SW 1271 (cell line): ENCODE measurements at regions not wholly inside any gene's neighbourhood (a gene's known extent, or its start where the extent isn't known, plus 50 kb on each side); places are given as distances from the start of the nearest gene placed in this dataset.
"Not testable (repeated sequence)": the region's sequence is repeated elsewhere in the genome, so short reads cannot be mapped to it uniquely, and the experiment has no call there.

ENCODE experiments used
- DNase-seq, 2 experiments: peaks; one replicate each; lab custom pipeline; 2025; lab: John Stamatoyannopoulos, UW

GRCh38 chr4:3364634-3365314, 72.0 kb downstream of the RGS12 start:
- DNase-seq = no peak

GRCh38 chr4:3365326-3365725, 72.5 kb downstream of the RGS12 start:
- no peak for DNase-seq

- no peak for DNase-seq
Measured at GRCh38 chr4:3365871-3366842, 73.3 kb downstream of the RGS12 start.

DNA sequence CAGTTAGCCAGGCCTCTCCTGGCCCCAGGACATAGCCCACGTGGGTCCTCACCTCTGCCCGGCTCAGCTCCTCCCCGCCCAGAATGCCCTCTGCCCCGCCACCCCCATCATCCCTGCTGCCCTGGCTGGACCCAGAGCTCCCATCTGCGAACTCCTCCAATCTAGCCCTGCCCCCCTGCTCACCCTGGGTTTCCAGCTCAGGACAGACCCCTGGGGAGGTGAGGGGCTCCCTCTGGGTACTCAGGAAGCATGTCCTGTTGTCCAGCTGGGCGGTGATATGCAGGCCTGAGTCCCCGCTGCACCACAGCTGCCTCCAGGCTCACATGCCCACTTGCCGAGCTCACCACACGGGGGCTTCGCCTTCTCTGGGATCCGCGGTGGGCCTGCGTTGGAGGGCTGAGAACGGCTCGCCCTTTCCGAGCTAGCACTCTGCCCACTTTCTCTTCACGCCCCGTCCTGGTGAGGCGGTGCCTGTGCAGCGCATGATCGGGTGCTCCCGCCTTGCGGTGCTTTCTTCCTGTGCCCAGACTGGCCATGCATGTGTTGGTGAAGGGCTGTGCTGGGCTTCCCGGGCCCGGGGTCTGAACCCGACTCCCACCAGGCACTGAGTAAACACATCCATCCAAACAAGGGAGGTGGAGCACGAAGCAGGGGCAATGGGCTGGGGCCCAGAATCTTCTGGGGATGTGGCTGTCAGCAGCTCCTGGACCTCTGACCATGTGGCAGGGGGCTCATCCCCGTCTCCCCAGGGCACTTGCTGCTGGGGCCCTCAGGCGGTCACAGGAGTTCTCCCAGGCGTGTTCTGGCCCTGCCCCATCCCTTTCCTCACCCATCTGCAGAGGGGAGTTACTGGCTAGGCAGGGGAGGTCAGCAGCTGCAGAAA, 74.3 kb downstream of the RGS12 start:
- DNase-seq = no peak

DNA sequence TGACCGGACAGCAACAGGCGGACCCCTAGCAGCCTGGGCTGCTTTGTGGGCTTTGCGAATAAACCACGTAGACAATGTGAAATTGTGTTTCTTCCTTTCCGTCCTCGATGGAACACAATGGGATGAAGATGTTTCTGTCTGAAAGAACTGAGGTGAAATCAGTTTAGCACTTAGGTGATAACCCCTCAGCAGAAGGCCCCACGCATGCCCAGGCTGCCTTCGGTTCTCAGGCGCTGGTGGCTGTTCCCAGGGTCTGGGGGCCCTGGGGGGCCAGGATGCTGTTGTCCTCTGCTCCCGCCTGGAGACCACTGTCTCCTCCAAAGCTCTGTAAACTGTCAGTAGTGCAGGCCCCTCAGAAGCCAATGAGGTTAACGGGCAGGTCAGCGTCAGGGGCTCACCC, 73.9 kb upstream of the HGFAC start:
- DNase-seq = no peak

- no peak for DNase-seq
Measured at GRCh38 chr4:3368334-3368733, 73.4 kb upstream of the HGFAC start.

- DNase-seq = no peak
Measured at GRCh38 chr4:3368841-3369760, 72.7 kb upstream of the HGFAC start.

DNA sequence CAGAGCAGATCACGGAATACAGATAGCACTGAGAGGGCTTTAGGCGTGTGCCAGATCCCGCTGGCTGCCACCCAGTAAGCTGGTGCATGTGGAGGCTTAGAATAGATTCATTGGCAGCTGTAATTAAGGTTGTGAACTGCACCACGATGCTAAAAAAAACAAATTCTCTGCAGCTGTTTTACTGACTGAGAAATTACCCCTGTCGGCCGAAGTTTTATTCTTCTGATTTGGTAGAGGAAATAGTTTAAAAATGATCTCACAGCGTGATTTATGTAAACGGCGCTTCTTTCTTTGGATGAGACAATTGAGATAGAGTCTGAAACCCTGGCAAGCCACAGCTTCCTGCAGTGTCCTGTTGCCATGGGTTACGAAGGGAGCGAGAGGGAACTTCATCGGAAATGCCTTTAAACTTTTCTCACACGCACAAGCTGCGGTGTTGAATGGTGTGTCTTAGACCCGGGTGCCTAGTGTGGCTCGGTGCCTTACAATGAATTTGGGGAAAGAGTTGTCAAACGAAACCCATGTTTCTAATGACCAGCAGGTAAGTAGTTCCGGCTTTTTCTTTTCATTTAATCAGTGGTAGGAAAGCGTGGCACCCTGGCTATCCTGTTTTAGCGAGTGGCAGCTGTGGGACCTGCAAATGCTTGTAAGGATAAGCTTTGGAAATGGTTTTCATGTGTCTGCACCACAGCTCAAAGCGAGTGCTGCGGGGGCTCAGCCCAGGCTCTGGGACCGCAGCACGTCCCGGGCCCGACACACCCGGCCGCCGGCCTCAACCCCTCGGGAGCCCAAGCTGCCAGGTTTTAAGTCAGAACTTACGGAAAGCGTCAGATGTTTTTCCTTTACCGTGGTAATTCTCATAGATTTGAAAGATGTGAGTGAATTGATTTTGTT, 71.7 kb upstream of the HGFAC start:
- no peak for DNase-seq

DNA sequence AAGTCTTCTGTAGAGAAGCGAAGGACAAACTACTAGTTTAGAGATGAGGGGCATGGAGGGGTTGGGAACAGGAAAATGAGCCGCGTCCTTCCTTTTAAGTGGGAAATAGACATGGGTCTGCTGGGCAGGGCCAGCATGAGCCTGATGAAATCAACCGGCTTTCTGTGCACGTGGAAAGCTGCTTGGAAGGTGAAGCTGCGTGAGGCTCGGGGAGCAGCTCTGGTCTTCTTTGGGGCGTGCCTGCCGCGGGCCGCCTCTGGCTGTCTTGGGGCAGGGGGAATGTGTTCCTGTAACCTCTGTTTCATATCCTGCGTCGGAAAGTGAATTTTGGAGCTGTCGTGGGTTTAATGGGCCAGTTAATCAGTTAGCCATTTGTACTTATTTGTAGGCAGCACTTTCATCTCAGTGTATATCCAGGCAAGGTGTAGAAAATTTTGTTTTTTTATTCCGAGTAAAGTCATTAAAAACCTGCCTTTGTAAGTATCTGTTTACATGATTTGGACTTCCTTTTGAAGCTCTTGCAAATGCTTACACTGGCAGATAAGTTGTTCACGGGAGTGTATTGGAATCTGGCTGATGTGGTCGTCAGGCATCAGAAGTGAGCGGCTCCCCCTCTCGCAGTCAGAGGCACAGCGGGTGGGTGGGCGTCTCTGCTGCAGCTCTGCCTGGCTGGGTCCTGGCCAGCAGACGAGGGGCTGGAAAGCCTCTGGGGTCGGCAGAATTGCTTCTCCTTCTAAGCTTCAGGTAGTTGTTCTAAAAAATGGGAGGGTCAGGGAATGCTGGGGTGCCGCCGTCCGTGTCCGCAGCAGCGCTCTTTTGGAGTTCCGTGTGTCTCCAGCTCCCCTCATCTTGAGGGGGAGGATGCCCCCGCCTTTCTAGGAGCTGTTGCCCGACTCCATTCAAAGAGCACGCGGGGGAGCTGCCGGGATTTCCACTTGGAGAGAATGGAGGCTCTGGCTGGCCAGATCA, 70.5 kb upstream of the HGFAC start:
- DNase-seq = no peak

DNA sequence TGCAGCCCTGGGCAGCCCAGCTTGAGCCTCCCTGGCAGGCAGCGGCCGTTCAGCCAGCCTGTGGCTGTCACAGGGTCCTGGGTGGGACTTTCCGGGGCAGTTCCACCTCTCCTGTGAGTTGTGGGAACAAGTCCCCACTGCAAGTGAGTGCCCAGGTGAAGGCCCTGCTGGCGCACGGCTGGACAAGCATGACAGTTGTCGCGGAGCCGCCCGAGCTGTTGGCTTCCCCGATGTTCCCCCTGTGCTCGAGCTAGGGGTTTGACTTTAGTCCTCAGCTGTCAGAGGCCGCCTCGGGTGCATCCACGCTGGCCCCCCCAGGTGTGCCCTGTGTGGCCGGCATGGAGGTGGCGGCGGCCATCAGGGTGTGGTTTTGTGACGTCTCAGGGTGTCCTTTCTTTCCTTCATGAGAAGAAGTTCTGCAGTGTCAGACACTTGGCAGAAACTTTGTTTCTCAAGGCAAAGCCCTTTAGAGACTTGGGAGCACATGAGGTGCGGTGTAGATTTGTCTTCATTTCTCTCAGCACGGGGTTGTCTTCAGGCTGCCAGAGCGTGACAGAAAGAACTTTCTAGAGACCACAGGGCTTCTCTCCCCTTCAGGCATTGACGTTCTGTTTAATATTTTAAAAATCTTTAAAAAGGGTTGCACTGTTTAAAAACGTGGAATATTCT, 69.4 kb upstream of the HGFAC start:
- no peak for DNase-seq

GRCh38 chr4:3372933-3373465, 68.8 kb upstream of the HGFAC start:
- no peak for DNase-seq

DNA sequence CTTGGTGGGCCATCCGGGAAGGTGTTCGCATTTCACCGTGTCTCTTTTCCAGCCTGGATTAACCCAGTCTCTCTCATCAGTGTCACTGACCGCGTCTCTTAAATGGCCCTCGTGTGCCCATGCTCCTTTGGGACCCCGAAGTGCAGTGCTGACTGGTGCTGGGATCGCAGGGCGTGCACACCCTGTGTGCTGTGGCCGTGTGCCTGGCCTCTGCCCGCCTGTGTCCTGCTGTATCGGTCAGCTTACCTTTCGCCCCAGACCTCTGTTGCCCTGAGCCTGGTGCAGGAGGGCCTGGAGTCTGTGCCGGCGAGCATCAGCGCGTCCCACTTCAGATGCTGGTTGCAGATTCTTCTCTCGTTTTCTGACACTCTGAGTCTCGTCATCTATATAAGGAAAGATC, 68.3 kb upstream of the HGFAC start:
- no peak for DNase-seq

GRCh38 chr4:3374011-3374645, 67.6 kb upstream of the HGFAC start:
- no peak for DNase-seq

DNA sequence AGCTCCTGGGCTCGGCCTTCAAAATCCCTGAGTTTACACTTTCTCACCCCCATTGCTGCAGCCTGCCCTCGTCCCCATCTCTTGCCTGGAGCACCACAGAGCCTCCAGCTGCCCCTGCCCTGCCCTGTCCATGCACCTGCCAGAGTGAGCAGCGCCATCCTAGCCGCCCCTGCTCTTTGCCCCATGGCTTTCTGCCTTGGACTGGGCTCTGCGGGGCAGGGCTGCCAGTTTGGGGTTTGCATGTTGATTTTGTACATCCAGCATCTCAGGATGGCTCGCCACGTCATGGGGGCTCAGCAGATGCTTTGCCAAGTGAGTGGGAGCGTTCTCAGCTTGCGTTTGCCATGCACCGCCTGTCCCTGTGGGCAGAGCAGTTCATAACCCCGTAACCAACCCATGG, 67.1 kb upstream of the HGFAC start:
- DNase-seq = no peak

DNA sequence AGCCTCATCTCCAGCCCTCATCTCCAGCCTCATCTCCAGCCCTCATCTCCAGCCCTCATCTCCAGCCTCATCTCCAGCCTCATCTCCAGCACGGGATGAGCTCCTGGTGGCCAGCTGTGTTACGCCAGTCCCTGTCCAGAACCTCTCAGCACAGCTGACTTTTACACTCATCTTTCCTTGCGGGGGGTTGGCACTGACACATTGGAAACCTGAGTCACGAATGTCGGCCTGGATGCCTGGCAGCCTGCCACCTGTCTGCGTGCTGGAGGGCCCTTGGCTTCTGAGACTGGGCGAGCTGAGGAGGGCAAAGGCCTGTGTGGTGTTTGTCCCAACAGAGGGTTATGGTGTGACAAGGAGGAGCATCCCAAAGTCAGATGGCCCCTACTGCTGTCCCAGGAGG, 66.1 kb upstream of the HGFAC start:
- no peak for DNase-seq

DNA sequence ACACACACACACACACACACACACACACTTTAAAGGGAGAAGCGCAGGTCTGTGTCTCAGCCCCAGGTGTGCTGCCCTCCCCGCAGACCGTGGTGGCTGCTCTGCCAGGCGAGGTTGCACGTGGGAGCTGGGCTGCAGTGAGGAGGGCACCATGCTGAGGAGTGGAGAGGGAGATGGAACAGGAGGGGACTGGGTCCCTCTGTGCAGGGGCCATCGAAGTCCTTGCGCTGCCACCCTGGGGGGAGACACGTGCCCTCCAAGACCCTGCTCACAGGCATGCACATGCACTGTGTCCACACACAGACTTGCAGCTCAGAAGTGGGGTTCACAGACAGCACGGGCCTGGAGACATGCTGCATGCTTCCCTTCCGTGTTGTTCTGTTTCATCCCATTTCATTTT, 65.5 kb upstream of the HGFAC start:
- no peak for DNase-seq

GRCh38 chr4:3377557-3377956, 64.2 kb upstream of the HGFAC start:
- DNase-seq = no peak

DNA sequence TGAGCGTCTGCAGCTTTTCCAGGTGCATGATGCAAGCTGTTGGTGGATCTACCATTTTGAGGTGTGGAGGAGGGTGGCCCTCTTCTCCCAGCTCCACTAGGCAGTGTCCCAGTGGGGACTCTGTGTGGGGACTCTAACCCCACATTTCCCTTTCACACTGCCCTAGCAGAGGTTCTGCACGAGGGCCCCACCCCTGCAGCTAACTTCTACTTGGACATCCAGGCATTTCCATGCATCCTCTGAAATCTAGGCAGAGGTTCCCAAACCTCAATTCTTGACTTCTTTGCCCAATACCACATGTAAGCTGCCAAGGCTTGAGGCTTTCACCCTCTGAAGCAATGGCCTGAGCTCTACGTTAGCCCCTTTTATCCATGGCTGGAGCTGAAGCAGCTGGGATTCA, 61.4 kb upstream of the HGFAC start:
- DNase-seq = not testable (repeated sequence)
